GM12892 (cell line): ENCODE measurements at regions not wholly inside any gene's neighbourhood (a gene's known extent, or its start where the extent isn't known, plus 50 kb on each side); places are given as distances from the start of the nearest gene placed in this dataset.

Experiments used
- DNase-seq: peaks from one replicate; pipeline ENCODE4 v3.0.0; 2011; ENCODE audit not compliant: insufficient read length
- FAIRE-seq: peaks from 2 replicates; lab custom pipeline; 2011; peaks lifted over from hg19 to GRCh38; lab: Jason Lieb, UNC
- POLR2A ChIP-seq: IDR thresholded peaks from 2 replicates; pipeline ENCODE4 v1.6.1; 2011; ENCODE audit warnings: low read depth, low read length, control low read depth
- POLR2AphosphoS5 ChIP-seq: IDR thresholded peaks from 2 replicates; pipeline ENCODE4 v1.6.1; 2011; ENCODE audit warnings: low read depth, low read length, control low read depth
- TAF1 ChIP-seq: IDR thresholded peaks from 2 replicates; pipeline ENCODE4 v1.6.1; 2011; ENCODE audit warnings: low read depth, mild to moderate bottlenecking, control low read depth, low read length, borderline replicate concordance

GRCh38 chr17:79485419-79485985 lies 125.3 kb downstream of the RBFOX3 start:
- FAIRE-seq (no peak), DNase-seq (no peak)
- no peak for TF ChIP-seq POLR2AphosphoS5
- TF ChIP-seq TAF1: no peak
- no peak for TF ChIP-seq POLR2A

GRCh38 chr17:79484600-79485418 lies 126.0 kb downstream of the RBFOX3 start:
- DNase-seq: no peak

GRCh38 chr17:79483842-79484241 lies 127.0 kb downstream of the RBFOX3 start:
- FAIRE-seq (no peak), DNase-seq (no peak)
- no peak for TF ChIP-seq TAF1
- TF ChIP-seq POLR2AphosphoS5: no peak
- TF ChIP-seq POLR2A: no peak

More at GRCh38 chr17:79484600-79485418, 126.0 kb downstream of the RBFOX3 start:
- TF ChIP-seq POLR2AphosphoS5 (no peak), TAF1 (no peak), POLR2A (no peak)
- no peak for FAIRE-seq

- TF ChIP-seq POLR2A (no peak), TAF1 (no peak), POLR2AphosphoS5 (no peak)
- FAIRE-seq (no peak), DNase-seq (no peak)
These were observed 127.9 kb downstream of the RBFOX3 start for GRCh38 chr17:79482727-79483521.

- TF ChIP-seq TAF1 (no peak), POLR2AphosphoS5 (no peak), POLR2A (no peak)
- no peak for DNase-seq
- no peak for FAIRE-seq
These were observed 131.0 kb downstream of the RBFOX3 start for GRCh38 chr17:79479876-79480275.

GRCh38 chr17:79478841-79479240 lies 132.0 kb downstream of the RBFOX3 start:
- no peak for FAIRE-seq
- TF ChIP-seq POLR2AphosphoS5 (no peak), POLR2A (no peak), TAF1 (no peak)
- no peak for DNase-seq

- no peak for DNase-seq
- FAIRE-seq: no peak
- TF ChIP-seq TAF1 (no peak), POLR2AphosphoS5 (no peak), POLR2A (no peak)
These were observed 132.8 kb downstream of the RBFOX3 start for GRCh38 chr17:79478051-79478461.

GRCh38 chr17:79476074-79476652 lies 134.7 kb downstream of the RBFOX3 start:
- no peak for DNase-seq
- no peak for TF ChIP-seq TAF1
- FAIRE-seq: no peak

- DNase-seq (no peak), FAIRE-seq (no peak)
- no peak for TF ChIP-seq TAF1
- TF ChIP-seq POLR2AphosphoS5: no peak
- TF ChIP-seq POLR2A: no peak
These were observed 136.9 kb downstream of the RBFOX3 start for GRCh38 chr17:79473876-79474440.

GRCh38 chr17:79473111-79473875 lies 137.6 kb downstream of the RBFOX3 start:
- FAIRE-seq (no peak), DNase-seq (no peak)
- TF ChIP-seq TAF1: no peak
- no peak for TF ChIP-seq POLR2A
- no peak for TF ChIP-seq POLR2AphosphoS5
